ENCODE measurements at regions not wholly inside any gene's neighbourhood (a gene's known extent, or its start where the extent isn't known, plus 50 kb on each side); places are given as distances from the start of the nearest gene placed in this dataset.

DNA sequence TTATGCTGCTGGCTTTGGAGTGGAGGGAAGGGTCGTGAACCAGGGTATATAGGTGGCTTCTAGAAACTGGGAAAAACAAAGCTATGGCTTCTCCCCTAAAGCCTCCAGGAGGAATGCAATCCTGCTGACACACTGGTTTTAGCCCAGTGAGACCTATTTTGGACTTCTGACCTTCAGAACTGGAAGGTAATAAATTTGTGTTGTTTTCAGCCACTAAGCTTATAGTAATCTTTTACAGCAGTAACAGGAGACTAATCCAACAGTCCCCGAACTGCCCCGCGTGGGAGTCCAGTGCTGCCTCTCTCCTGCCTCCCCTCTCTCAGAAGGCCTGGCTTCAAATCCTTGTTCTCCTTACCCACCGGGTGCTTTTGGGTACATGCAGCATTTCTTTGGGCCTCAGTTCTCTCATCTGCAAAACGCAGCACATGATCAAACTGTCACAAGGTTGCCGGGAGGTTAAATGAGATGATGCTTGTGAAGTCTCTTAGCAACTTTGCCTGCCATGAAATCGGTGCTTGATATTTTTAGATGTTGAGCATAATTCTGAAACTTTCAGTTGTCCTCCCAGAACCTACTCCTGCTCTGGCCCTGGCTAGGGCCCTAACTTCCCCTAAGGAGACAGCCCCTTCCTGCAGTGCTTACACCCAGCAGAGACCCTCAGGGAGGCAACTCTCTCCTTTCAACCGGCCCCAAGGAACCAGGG, 127.3 kb upstream of the BOD1 start:
- H3K23ac ChIP-seq (ENCODE audit: low read depth, low read length), result no peak overlapping the region
- no TSS peak for BruUV-seq (replicated peaks)
- H3K9me3 ChIP-seq (ENCODE audit: control insufficient read depth, insufficient read depth, low read length), result no peaks in the 10 kb centered on the region
- H3K4me3 ChIP-seq (ENCODE audit: insufficient read depth, low read depth, low read length), result no peak overlapping the region
- dilution Hi-C loops (cut with HindIII; ENCODE audit: low sequenced_read_pairs, unreplicated experiment) (no loop called here), in situ Hi-C loops (cut with MboI; ENCODE audit: low sequenced_read_pairs) (no loop called here), intact Hi-C loops (cut with micrococcal nuclease) (no loop called here)
- POLR2A ChIA-PET (ENCODE audit: unreplicated experiment), result no interaction called here
- H2BK120ac ChIP-seq (ENCODE audit: low read depth, low read length), result no peak overlapping the region
- CTCF ChIA-PET, result no interaction called here
- no peak overlapping the region for H2AFZ ChIP-seq (replicated peaks; ENCODE audit: low read length, poor library complexity)
- TF ChIP-seq, protein P1, sequence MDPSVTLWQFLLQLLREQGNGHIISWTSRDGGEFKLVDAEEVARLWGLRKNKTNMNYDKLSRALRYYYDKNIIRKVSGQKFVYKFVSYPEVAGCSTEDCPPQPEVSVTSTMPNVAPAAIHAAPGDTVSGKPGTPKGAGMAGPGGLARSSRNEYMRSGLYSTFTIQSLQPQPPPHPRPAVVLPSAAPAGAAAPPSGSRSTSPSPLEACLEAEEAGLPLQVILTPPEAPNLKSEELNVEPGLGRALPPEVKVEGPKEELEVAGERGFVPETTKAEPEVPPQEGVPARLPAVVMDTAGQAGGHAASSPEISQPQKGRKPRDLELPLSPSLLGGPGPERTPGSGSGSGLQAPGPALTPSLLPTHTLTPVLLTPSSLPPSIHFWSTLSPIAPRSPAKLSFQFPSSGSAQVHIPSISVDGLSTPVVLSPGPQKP (IDR thresholded peaks at IDR 0.05; ENCODE audit: borderline replicate concordance, low read depth, low read length), result no peak
- TF ChIP-seq MAZ (IDR thresholded peaks at IDR 0.05; ENCODE audit: borderline replicate concordance, low read depth, low read length) (no peak), POLR2A (IDR thresholded peaks at IDR 0.05; ENCODE audit: low read depth, low read length) (no peak), CHD1 (IDR thresholded peaks at IDR 0.05; ENCODE audit: low read depth, low read length) (no peak), FOS (IDR thresholded peaks at IDR 0.05; ENCODE audit: low read depth, low read length) (no peak), RAD21 (IDR thresholded peaks at IDR 0.05; ENCODE audit: low read length) (no peak), MXI1 (IDR thresholded peaks at IDR 0.05; ENCODE audit: borderline replicate concordance, low read depth, low read length) (no peak), NFE2L2 (IDR thresholded peaks at IDR 0.05; ENCODE audit: low read depth, low read length) (no peak), RFX5 (IDR thresholded peaks at IDR 0.05; ENCODE audit: low read depth, low read length) (no peak), SMC3 (IDR thresholded peaks at IDR 0.05; ENCODE audit: low read depth, low read length) (no peak)
- TF ChIP-seq, protein P2, sequence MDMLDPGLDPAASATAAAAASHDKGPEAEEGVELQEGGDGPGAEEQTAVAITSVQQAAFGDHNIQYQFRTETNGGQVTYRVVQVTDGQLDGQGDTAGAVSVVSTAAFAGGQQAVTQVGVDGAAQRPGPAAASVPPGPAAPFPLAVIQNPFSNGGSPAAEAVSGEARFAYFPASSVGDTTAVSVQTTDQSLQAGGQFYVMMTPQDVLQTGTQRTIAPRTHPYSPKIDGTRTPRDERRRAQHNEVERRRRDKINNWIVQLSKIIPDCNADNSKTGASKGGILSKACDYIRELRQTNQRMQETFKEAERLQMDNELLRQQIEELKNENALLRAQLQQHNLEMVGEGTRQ (IDR thresholded peaks at IDR 0.05; ENCODE audit: low read depth, low read length), result no peak
- no peak overlapping the region for H4K5ac ChIP-seq (ENCODE audit: low read depth, low read length)
- no peak for DNase-seq
- H2AK9ac ChIP-seq (replicated peaks; ENCODE audit: low read depth, low read length, poor library complexity), result no peak overlapping the region
- no peak overlapping the region for H3K4ac ChIP-seq (ENCODE audit: low read depth, low read length)
- ATAC-seq (ENCODE audit: low read depth), result no peak
- H3K36me3 ChIP-seq (ENCODE audit: control insufficient read depth, insufficient read depth, low read length), result no peaks in the 10 kb centered on the region
- no peaks in the 10 kb centered on the region; the same call in 1 of the 2 replicates for H3K27me3 ChIP-seq (ENCODE audit: control insufficient read depth, insufficient read depth, low read length)
- no peak overlapping the region for H3K18ac ChIP-seq (ENCODE audit: low read depth, low read length)
- H2BK5ac ChIP-seq (ENCODE audit: low read depth, low read length, poor library complexity, severe bottlenecking), result no peak overlapping the region
- H3K9me1 ChIP-seq (ENCODE audit: insufficient read depth, low read length), result peaks cover 4% of the 10 kb centered on the region; the same call in 1 of the 2 replicates
- H4K91ac ChIP-seq (ENCODE audit: insufficient read depth, low read depth, low read length), result no peak overlapping the region
- H2AK5ac ChIP-seq (ENCODE audit: low read depth, low read length), result no peak overlapping the region
- H4K8ac ChIP-seq (ENCODE audit: low read depth in 2 of 2, low read length in 2 of 2), result no peak overlapping the region
- H3K9ac ChIP-seq (ENCODE audit: low read depth, low read length), result no peak overlapping the region
- no peaks in the 10 kb centered on the region for H3K79me1 ChIP-seq (ENCODE audit: low read depth in 1 of 2, low read length in 2 of 2)
- no peak overlapping the region for H2BK20ac ChIP-seq (ENCODE audit: low read depth, low read length)
- H3K56ac ChIP-seq (ENCODE audit: extremely low read depth, insufficient read depth, low read length), result no peak overlapping the region
- H3K14ac ChIP-seq (replicated peaks; ENCODE audit: low read depth, low read length), result no peak overlapping the region
- no peaks in the 10 kb centered on the region for H4K20me1 ChIP-seq (ENCODE audit: insufficient read depth, low read length)
- H2BK15ac ChIP-seq (ENCODE audit: low read depth, low read length), result no peak overlapping the region
- peaks cover 3% of the 10 kb centered on the region; the same call in 1 of the 2 replicates for H3K4me1 ChIP-seq (ENCODE audit: control insufficient read depth, insufficient read depth, low read length)
- 100% methylated on average over 2 of the region's 9 CpGs; no CpG with 5 or more reads in 1 of the 2 experiments for WGBS, 2 experiments (ENCODE audit: extremely low coverage in 2 of 2, insufficient read length in 1 of 2)
- H3K27ac ChIP-seq (ENCODE audit: insufficient read depth, low read length), result no peak overlapping the region
- H3K4me2 ChIP-seq (ENCODE audit: low read depth, low read length), result no peak overlapping the region
